GM19397 (cell line): ENCODE measurements at regions not wholly inside any gene's neighbourhood (a gene's known extent, or its start where the extent isn't known, plus 50 kb on each side); places are given as distances from the start of the nearest gene placed in this dataset.

Experiments
- ATAC-seq: cut with Tn5 transposase; IDR thresholded peaks from one replicate; pipeline ENCODE4 v1.9.1; 2021; ENCODE audit warnings: mild to moderate bottlenecking, moderate library complexity; ENCODE audit not compliant: unreplicated experiment

GRCh38 chr7:32428546-32428945, 61.6 kb downstream of the LSM5 start:
- ATAC-seq, result no peak

- ATAC-seq, result no peak
Observed at GRCh38 chr7:32427769-32428291, 62.4 kb downstream of the LSM5 start.

- ATAC-seq, result no peak
Observed at GRCh38 chr7:32416846-32417245, 73.3 kb downstream of the LSM5 start.

GRCh38 chr7:32415936-32416335, 74.2 kb downstream of the LSM5 start:
- no peak for ATAC-seq

DNA sequence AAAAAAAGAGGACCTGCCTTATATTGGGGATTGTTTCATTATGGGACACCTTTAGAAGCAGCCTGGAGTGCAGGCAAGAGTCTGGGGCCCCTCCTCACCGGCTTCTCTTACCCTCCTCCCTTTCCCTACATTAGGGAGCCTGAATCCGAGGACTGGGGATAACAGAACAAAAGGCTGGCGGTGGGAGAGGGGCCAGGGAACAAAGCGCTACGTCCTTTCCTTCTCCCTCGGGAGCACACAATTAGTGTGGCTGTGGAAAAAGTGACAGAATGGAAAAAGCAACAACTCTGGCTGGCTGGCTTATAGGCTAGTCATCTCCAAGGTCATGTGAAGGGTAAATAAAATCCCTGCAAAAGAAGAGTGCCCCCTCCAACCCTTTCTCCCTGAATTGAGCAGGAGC, 74.7 kb downstream of the LSM5 start:
- no peak for ATAC-seq

DNA sequence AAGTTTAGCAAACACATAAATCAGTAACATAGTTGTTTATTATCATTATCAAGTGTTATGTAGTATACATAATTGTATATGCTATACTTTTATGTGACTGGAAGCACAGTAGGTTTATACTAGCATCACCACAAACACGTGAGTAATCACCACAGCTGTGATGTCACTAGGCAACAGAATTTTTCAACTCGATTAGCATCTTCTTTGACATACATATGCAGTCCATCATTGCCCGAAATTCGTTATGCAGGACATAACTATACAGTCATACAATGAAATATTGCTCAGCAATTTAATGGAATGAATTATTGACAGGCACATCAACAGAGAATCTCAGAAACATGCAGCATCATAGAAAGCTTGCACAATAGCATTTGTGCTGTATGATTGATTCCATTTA, 77.7 kb downstream of the LSM5 start:
- ATAC-seq, result no peak

GRCh38 chr7:32410545-32410944, 79.6 kb downstream of the LSM5 start:
- ATAC-seq, result no peak

DNA sequence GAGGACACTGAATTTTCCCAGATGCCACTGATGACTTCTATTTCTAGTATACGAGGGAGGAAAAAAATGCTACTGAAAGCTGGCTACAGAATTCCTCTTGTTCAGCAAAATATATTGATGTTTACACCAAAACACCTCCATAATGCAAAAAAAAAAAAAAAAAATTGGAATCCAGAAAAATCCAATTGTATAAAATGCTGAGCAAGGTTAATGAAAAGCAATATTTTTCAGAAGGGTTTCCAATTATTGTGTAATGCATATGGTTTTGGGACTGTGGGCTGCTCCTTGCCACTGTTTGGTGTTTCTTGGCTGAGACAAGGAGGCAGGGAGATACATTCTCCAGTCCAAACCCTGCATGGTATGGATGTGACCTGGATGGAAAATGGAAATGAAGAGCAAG, 83.8 kb downstream of the LSM5 start:
- no peak for ATAC-seq

- no peak for ATAC-seq
Observed at GRCh38 chr7:32403463-32404229, 86.5 kb downstream of the LSM5 start.

DNA sequence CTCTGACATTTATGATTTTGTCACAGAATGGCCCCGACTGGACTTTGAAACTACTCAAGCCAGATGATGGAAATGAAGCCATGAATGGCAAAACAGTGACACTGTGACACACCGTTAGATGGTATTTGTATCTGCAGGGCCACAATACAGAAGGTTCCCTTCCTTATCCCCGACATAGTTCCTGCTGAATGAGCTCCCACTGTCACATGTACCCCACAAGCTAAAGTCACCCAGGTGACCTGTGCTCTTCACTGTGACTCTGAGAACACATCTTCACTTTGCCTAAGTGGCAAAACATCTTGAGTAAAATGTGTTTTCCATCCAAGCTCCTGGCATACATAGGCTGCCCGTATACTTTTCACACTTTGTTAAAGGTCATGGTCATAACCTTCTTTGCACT, 89.5 kb downstream of the LSM5 start:
- ATAC-seq, result no peak

DNA sequence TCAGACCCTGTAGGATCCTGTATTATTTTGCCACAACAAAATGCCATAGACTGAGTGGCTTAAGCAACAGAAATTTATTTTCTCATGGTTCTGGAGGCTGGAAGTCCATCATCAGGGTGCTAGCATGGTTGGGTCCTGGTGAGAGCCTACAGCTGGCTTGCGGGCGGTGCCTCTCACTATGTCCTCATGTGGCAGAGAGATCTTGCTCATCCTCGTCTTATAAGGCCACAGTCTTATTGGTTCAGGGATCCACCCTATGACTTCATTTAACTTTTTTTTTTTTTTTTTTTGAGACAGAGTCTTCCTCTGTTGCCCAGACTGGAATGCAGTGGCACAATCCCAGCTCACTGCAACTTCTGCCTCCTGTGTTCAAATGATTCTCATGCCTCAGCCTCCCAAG, 90.9 kb downstream of the LSM5 start:
- ATAC-seq, result no peak

DNA sequence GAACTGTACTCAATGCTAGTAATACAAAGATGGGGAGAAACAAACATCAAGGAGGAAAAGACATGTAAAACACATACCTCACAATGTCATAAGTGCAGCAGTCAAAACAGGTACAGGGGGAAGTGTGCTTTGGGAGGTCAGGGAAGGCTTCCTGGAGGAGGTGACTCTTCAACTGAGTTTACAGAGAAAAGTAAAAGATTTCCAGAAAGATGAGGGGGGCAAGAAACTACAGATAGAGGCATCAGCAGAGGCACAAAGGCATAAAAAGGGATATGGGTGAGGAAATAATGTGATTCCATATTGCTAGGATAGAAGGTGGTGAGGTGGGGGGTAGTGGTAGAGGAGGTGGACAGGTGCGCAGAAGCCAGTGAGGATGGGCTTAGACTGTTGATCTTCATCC, 95.0 kb downstream of the LSM5 start:
- no peak for ATAC-seq

GRCh38 chr7:32393861-32394260, 96.3 kb downstream of the LSM5 start:
- ATAC-seq, result no peak

GRCh38 chr7:32390210-32390609, 100.0 kb downstream of the LSM5 start:
- no peak for ATAC-seq

GRCh38 chr7:32385316-32385956, 104.7 kb downstream of the LSM5 start:
- no peak for ATAC-seq

- ATAC-seq, result no peak
Observed at GRCh38 chr7:32381024-32381601, 109.1 kb downstream of the LSM5 start.

- ATAC-seq, result no peak
Observed at GRCh38 chr7:32379510-32380112, 110.6 kb downstream of the LSM5 start.

DNA sequence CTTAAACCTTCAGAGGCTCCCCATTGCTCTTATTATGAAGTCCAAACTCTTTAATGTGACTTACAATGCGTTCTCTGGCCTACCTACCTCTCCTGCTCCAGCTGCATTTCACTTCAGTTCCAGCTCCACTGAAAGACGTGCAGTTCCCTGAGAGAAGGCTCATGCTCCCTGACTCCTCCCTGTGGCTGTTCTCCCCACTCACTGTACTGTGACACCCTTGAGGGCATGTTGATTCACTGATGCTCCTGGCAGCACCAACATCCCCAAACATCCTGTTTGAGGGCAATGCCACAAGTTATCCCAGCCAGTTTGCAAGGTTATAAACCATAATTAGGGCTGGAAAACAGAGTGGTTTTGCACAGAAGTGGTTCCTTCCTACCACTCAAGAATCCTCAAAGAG, 111.2 kb downstream of the LSM5 start:
- ATAC-seq, result no peak

DNA sequence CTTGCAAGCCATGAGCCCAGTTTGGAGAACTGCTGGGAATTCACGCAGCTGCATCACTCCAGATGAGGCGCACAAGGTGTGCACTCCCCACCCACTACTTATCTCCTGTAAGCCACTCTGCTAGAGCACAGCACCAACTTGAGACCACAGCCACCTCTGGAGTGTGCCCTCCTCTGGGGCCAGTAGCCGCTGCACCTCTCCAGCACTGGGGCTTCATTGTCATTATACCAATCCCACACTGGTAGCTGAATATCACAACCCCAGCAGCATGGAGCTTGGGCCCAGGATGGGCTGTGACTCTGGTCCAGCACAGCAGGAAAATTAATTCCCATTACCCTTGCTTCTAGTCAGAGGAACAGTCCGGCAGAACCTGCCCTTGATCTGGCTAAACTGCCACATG, 125.6 kb downstream of the LSM5 start:
- no peak for ATAC-seq

DNA sequence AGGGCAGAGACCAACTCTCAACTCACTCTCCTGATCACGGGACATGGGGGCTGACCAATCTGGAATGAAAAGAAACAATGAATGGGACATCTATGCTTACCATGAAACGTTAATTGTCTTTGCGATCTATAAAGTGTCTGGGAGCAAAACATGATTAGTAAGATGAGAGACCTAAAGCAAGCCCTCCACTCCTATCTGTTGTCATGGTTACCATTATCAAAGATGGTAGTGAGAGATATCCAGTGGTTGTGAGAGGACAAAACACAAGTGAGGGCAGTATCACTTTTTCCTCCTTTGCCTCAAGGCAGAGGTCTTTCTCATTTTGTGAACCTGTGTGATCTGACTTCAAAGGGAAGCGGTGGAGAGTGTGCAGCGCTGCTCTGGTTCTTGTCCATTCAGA, 130.1 kb downstream of the LSM5 start:
- ATAC-seq, result no peak

DNA sequence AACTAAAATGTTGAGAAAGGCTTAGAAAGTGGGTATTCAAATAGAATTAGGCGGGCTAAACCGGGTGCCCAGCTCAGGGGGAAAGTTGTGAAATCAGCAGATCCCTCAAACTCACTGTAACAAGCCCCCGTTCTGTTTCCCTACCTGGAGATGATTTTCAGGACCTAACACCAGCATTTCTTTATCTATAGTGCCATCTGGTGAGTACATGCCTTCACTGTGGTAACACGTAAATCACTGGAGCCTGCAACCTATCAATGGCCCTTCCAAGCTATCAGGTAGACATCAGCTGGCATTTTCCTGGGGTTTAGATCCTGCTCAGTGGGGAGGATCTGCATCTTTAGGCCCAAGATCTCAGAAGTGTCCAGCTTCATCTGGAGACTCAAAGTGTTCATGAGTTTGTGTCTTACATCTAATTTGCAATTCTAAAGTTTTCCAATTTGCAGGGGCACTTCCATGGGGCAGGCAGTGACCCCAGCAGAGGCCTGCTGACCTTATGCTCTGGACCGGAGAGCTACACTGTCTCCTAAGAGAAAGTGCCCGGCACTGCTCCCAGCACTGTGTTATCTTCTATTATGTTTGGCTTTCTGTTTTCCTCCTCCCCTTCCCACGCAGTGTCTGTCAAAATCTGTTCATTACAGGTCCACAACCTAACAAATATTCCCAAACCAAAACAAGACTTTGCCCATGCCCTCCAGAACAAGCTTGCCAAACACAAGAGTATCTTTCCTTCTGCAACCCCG, 132.5 kb downstream of the LSM5 start:
- ATAC-seq, result no peak
